ENCODE measurements at regions not wholly inside any gene's neighbourhood (a gene's known extent, or its start where the extent isn't known, plus 50 kb on each side); places are given as distances from the start of the nearest gene placed in this dataset.
A peak's percentile ranks its signal among the peaks of the same experiment; 100 is the strongest.

DNA sequence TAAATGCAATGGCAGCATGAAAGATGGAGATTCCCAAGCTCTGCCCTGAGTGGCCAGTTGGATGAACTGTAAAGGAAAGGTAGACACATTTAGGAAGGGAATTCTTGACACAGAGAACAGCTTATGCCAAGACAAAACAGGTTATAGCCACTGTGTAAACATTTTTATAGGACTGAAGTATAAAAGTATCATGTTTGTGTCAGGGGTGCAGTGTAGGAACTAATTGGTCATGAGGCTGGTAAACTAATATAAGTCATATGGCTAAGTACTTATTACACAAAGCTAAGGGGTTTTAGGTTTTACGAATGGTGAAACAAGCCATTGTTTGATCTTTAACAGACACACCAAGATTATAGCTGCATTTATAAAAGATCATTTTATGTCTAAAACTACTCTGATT lies 207.7 kb upstream of the SLC16A7 start:
- Histone ChIP-seq H3K9me3 (no peaks in the 10 kb centered on the region), H3K36me3 (no peaks in the 10 kb centered on the region), H3K27ac (no peak overlapping the region), H3K4me3 (no peak overlapping the region), H3K4me1 (no peaks in the 10 kb centered on the region), H3K27me3 (no peaks in the 10 kb centered on the region)
- DNase-seq, result no peak
- ATAC-seq, result no peak
- intact Hi-C loops (cut with DNase I), result no loop called here
- no peak for TF ChIP-seq CTCF (IDR thresholded peaks at IDR 0.05)

DNA sequence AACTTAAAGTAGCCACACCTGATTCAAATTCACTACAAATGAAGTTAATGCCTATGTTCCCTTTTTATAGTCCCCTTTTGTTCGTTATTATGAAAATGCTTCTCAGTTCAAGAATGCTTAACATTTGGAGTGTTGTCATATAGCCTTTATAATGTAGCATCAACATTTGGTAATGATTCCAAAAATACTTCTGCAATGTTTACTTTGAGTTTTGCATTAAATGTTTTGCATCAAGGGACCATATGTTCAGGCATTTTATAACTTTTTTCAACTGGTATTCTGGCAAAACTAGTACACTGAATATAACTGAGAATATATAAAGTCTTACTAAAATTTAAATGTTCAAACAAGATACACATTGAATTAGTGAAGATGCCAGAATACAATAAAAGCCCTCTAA lies 209.6 kb upstream of the SLC16A7 start:
- ATAC-seq (no peak), DNase-seq (no peak)
- Histone ChIP-seq H3K27ac (no peak overlapping the region), H3K4me3 (no peak overlapping the region), H3K27me3 (no peaks in the 10 kb centered on the region), H3K9me3 (no peaks in the 10 kb centered on the region), H3K4me1 (no peaks in the 10 kb centered on the region), H3K36me3 (no peaks in the 10 kb centered on the region)
- TF ChIP-seq CTCF (IDR thresholded peaks at IDR 0.05), result no peak
- intact Hi-C loops (cut with DNase I), result no loop called here

DNA sequence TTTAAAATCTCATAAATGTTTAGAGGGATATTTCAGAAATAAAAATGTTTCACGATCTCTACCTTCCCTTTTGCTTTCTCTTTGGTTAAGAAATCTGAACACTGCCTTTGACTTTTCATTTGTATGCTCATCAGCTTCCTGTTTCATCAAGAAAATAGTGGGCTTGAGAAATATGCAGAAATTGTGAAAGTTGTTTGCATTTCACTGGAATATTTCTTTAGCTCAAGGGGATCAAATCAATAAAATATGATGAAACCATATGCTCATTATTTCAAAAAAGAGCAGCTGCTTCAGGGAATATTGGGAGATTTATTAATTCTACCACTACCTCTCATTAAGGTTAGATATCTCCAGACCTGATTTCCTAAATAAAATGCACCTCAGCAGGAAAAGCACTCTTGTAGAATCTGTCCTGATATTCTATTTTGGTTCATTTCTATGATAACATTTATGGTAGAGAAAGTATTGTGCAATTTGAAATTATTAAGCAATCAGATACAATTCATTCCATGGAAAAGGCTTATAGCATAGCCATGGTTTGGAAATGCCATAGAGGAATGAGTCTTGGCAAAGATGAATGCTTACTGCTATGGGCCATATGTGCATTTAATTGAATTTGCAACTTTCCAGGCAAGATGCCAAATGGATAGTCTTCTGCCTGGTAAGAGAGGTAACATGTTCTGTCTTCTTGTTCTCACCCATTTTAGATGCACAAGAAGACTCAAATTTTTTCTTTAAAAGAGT lies 212.6 kb upstream of the SLC16A7 start:
- intact Hi-C loops (cut with DNase I), result no loop called here
- H3K4me3 ChIP-seq, result peak overlapping the region; percentile 27
- no peaks in the 10 kb centered on the region for H3K9me3 ChIP-seq
- DNase-seq (no peak), ATAC-seq (no peak)
- H3K27me3 ChIP-seq, result no peaks in the 10 kb centered on the region
- no peak for TF ChIP-seq CTCF (IDR thresholded peaks at IDR 0.05)
- peak overlapping the region; percentile 8 for H3K27ac ChIP-seq
- no peaks in the 10 kb centered on the region for H3K36me3 ChIP-seq
- no peaks in the 10 kb centered on the region for H3K4me1 ChIP-seq

- H3K27me3 ChIP-seq, result no peaks in the 10 kb centered on the region
- DNase-seq (no peak), ATAC-seq (no peak)
- no peaks in the 10 kb centered on the region for H3K4me1 ChIP-seq
- no peak for TF ChIP-seq CTCF (IDR thresholded peaks at IDR 0.05)
- H3K36me3 ChIP-seq, result no peaks in the 10 kb centered on the region
- peak overlapping the region; percentile 27 for H3K4me3 ChIP-seq
- H3K9me3 ChIP-seq, result no peaks in the 10 kb centered on the region
- peak overlapping the region; percentile 8 for H3K27ac ChIP-seq
- intact Hi-C loops (cut with DNase I), result no loop called here
These were observed 213.3 kb upstream of the SLC16A7 start for GRCh38 chr12:59382282-59383078.

- intact Hi-C loops (cut with DNase I), result no loop called here
- Histone ChIP-seq H3K4me3 (no peak overlapping the region), H3K36me3 (no peaks in the 10 kb centered on the region), H3K4me1 (no peaks in the 10 kb centered on the region), H3K27ac (no peak overlapping the region), H3K9me3 (no peaks in the 10 kb centered on the region), H3K27me3 (no peaks in the 10 kb centered on the region)
- TF ChIP-seq CTCF (IDR thresholded peaks at IDR 0.05), result no peak
- DNase-seq (no peak), ATAC-seq (no peak)
These were observed 214.7 kb upstream of the SLC16A7 start for GRCh38 chr12:59381106-59381505.

All from upper lobe of right lung (tissue), 1 donor.